HG03175 (cell line): ENCODE measurements at regions not wholly inside any gene's neighbourhood (a gene's known extent, or its start where the extent isn't known, plus 50 kb on each side); places are given as distances from the start of the nearest gene placed in this dataset.
"Not testable (repeated sequence)": the region's sequence is repeated elsewhere in the genome, so short reads cannot be mapped to it uniquely, and the experiment has no call there.

Experiments
- ATAC-seq: cut with Tn5 transposase; IDR thresholded peaks from one replicate; pipeline ENCODE4 v1.9.1; 2021; ENCODE audit warnings: mild to moderate bottlenecking, moderate library complexity; ENCODE audit not compliant: unreplicated experiment

GRCh38 chr13:22903301-22903700, 277.5 kb upstream of the SGCG start:
- ATAC-seq, result no peak

DNA sequence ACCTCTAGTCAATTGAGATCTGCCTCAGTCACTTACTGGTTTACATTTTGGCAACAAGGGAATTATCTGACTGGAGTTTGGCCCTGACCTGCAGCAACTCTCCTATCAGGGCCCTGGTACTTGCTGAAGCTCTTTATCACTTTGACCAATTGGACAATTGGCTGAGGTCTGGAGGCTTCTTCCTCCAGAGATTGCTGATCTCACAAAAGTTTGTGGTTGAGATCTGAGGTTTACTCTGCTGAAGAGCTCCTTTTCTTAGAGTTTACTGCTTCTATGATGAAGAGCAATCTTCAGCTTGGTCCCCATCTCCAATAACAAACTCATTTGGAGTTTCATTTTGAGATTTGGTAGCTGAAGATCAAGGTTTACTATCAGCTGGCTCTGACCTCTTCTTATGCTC, 276.9 kb upstream of the SGCG start:
- no peak for ATAC-seq

DNA sequence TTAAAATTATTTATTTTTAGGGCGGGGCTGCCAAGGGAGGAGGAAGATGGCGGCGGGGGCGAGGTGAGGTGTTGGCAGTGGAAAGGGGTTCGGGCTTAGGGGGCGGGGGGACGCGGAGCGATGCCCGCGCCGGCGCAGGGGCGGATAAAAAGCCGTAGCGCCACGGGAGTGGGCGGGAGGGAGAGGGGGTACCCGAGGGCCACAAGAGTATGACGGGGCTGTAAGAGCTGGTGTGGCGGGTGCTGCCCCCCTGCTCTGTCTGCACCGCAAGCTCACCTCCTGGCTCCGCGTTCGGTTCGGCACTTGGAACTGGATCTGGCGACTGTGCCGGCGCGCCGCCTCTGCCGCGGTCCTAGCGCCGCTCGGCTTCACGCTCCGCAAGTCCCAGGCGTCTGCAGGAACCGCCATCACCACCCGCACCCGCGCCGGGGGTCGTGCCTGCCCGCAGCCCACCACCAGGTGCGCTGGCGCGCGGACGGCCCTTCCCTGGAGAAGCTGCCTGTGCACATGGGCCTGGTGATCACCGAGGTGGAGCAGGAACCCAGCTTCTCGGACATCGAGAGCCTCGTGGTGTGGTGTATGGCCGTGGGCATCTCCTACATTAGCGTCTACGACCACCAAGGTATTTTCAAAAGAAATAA, 265.2 kb upstream of the SGCG start:
- peak; percentile 77 for ATAC-seq

GRCh38 chr13:22916276-22916675, 264.5 kb upstream of the SGCG start:
- ATAC-seq, result not testable (repeated sequence)

- no peak for ATAC-seq
Observed at GRCh38 chr13:22925881-22926747, 254.7 kb upstream of the SGCG start.

DNA sequence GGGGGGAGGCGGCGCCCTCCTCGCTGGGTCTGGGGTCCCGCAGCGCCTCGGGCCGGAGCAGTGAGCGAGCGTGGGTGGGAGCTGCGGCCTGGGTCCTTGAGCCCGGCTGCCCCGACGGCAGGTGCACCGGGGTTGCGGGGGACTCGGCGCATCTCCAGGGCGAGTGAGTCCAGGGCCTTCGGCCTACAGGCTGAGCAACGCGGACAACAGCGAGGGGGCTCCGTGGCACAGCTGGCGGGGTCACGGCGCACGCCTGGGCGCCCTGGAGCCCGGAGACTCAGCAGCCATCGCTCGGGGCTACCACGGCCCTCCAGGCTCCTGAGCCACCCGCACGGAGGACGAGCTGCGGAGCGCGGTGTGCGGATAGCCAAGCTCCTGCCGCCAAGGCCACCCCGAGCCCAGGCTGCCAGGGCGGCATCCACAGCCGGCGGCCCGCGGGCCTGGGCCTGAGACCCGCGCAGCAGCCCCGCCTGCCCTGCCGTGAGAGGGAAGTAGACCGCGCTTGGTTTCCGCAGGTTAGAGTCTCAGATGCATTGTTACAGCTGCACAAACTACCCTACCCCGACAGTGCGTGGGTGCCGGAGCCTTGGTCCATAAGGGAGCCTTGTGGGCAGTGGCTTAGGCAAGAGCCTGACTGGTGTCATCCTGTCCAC, 253.9 kb upstream of the SGCG start:
- ATAC-seq, result no peak

DNA sequence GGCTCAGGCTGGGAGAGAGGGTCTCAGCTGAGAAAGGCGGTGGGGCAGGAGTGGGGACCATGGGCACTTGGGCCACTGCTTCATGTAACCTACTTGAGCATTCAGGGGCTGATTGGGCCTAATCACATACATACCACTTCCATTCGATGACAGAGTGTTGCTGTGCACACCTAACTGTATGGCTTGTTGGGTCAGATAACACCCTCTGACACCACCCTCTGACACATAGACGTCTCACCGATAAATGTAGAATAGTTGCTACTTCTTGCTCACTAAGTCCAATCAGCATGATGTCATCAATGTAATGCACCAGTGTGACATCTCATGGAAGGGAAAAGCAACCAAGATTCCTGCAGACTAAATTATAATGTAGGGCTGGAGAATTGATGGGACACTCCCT, 252.9 kb upstream of the SGCG start:
- not testable (repeated sequence) for ATAC-seq

DNA sequence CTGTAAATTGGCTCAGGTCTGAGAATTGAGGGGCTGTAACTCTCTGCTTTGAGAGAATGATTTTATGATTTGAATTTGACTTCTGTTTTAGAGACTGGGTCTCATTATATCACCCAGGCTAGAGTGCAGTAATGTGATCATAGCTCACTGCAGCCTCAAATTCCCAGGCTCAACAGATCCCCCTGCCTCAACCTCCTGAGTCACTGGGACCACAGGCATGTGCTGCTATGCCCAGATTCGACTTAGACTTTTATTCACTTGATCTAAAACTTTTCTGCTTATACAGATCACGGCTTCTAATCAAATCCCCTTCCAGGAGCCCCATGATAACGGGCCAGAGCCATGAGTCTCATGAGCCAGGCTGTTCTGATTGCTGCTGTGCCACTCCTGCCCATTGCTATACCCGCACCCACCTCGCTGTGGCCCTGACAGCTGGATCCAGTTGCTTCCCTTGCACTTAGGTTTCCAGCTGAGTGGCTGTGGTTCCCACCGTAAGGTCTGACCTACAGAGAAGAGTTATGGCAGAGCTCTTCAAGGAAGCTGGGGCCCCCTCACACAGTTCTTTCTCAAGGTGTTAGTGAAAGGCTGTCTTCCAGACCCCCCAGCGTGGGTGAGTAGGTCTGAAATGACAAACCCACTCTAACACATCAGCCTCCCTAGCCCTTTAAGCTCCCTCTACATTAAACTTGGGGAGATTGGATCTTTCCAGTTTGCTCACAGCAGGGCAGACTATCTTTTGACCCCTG, 251.2 kb upstream of the SGCG start:
- no peak for ATAC-seq

DNA sequence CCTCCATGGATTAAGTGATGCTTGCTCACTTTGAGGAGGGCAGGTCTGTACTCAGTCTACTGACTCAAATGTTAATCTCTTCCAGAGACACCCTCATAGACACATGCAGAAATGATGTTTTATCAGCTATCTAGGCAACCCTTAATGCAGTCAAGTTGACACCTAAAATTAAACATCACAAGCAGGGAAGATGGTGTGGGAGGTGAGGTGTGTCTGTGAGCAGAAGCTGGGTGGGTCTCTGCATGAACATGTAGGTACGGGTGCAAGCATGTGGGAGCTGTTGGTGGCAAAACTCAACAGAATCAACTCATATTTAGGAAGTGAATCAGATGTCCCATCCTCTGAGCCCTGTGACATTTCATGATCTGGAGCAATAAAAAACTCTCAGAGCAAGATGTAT, 249.2 kb upstream of the SGCG start:
- no peak for ATAC-seq

- ATAC-seq, result not testable (repeated sequence)
Observed at GRCh38 chr13:22932632-22933412, 248.0 kb upstream of the SGCG start.

DNA sequence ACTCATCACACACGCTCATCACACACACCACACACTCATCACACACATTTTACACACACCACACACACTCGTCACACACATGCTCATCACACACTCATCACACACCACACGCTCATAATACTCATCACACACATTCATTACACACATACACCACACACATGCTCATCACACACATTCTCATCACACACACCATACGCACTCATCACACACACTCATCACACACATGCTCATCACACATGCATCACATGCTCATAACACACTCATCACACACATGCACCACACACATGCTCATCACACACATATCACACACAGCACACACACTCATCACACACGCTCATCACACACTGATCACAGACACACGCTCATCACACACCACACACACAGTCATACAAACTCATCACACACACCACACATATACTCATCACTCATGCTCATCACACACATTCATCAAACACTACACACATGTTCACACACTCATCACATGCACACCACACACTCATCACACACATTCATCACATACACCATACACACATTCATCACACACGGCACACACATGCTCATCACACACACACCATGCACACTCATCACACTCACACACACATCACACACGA, 247.1 kb upstream of the SGCG start:
- ATAC-seq, result no peak

DNA sequence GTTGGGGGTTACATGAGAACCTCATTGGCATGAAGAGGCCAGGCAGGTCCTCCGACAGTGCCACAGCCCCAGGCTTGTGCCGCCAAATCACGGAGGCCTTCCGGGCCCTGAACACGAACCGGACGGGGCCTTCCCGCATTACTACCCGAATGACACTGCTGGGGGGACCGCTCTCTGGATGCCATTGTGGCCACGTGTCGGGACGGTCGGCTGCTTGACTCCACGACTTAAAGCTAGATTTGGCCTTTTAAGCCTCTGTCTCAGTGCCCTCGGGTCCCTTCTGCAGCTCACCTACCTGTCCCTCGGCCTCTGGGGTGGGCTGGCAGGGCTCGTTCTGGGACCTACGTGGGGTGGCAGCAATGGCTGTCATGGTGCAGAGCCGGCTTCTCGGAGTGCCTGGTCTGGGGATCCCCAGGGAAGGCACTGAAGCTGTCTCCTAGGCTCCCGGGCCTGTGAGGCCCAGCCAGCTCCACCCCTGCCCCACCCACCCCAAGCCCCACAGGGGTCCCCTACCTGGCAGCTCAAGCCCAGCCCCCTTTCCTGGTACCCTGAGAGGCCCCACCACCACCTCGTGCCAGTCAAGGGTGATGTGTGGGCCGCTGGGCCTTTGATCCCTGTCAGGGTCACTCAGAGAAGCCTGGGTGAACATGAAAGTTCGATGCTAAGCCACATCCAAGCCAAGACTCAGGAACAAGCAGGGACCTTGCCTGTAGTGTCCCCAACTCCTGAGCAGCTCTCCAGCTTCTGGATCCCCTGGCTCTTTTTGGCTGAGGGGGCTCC, 245.8 kb upstream of the SGCG start:
- no peak for ATAC-seq

- no peak for ATAC-seq
Observed at GRCh38 chr13:22936228-22936627, 244.6 kb upstream of the SGCG start.

- no peak for ATAC-seq
Observed at GRCh38 chr13:22937241-22937640, 243.5 kb upstream of the SGCG start.

- no peak for ATAC-seq
Observed at GRCh38 chr13:22937953-22938352, 242.8 kb upstream of the SGCG start.

GRCh38 chr13:22938576-22938975, 242.2 kb upstream of the SGCG start:
- no peak for ATAC-seq

GRCh38 chr13:22939157-22939556, 241.6 kb upstream of the SGCG start:
- no peak for ATAC-seq

DNA sequence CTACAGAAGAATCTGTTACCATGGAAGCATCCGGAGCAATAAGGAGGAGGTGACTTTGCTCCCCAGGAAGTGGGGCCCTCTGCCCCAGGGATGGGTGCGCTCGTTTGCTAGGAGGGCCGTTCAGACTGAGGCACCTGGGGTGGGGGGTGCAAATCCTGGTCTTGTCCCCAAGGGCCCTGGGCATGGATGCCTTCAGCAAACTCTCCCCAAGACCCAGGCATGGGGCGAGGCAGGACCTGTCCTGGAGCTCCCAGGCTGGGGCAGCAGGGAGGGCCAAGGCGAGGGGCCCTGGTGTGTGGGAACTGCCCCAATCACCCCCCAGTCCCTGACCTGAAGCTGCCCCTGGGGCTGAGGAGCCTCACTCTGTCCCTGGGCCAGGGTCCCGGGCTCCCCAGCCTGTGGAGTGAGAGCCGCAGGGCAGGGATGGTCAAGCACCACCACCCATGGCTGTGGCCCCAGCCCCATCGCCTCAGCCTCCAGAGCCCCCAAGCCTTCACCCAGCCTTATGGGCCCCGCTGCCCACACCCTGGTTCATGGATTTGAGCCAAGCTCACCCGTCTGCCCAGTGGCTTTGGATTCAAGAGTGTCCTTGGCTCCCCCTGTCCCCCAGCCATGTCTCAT, 240.6 kb upstream of the SGCG start:
- no peak for ATAC-seq

GRCh38 chr13:22940736-22941135, 240.0 kb upstream of the SGCG start:
- no peak for ATAC-seq
